ENCODE measurements at regions not wholly inside any gene's neighbourhood (a gene's known extent, or its start where the extent isn't known, plus 50 kb on each side); places are given as distances from the start of the nearest gene placed in this dataset.

GRCh38 chr7:131839967-131840690 is 283.7 kb upstream of the PODXL start:
- peaks cover 0 to 14% (median 0%) of the 10 kb centered on the region in 3 donors for H3K4me1 ChIP-seq
- no peak overlapping the region for H3K27ac ChIP-seq
- no peaks in the 10 kb centered on the region for H3K36me3 ChIP-seq
- no peaks in the 10 kb centered on the region for H3K9me3 ChIP-seq
- 62 to 79% methylated on average over 4 of the region's 4 CpGs for WGBS, 2 donors (ENCODE audit: low coverage in 1 of 2)
- no peaks in the 10 kb centered on the region for H3K27me3 ChIP-seq
- TF ChIP-seq POLR2A (IDR thresholded peaks at IDR 0.05) (no peak), POLR2AphosphoS5 (IDR thresholded peaks at IDR 0.05) (no peak), CTCF (IDR thresholded peaks at IDR 0.05) (no peak), EP300 (IDR thresholded peaks at IDR 0.05) (no peak)
- ATAC-seq = no peak
- no peak overlapping the region for H3K4me3 ChIP-seq

- H3K27me3 ChIP-seq = no peaks in the 10 kb centered on the region
- no peak for ATAC-seq
- H3K9me3 ChIP-seq = no peaks in the 10 kb centered on the region
- no peaks in the 10 kb centered on the region for H3K4me1 ChIP-seq
- H3K36me3 ChIP-seq = no peaks in the 10 kb centered on the region
- TF ChIP-seq CTCF (IDR thresholded peaks at IDR 0.05) = no peak
- TF ChIP-seq POLR2A (IDR thresholded peaks at IDR 0.05) = no peak
- no peak for TF ChIP-seq EP300 (IDR thresholded peaks at IDR 0.05)
- TF ChIP-seq POLR2AphosphoS5 (IDR thresholded peaks at IDR 0.05) = no peak
- no peak overlapping the region for H3K27ac ChIP-seq
- H3K4me3 ChIP-seq = no peak overlapping the region
- WGBS, 2 donors (ENCODE audit: low coverage in 1 of 2) = 43 to 92% methylated on average over 2 of the region's 2 CpGs
Observed at GRCh38 chr7:131836733-131837132, 280.3 kb upstream of the PODXL start.

GRCh38 chr7:131835141-131835540 is 278.7 kb upstream of the PODXL start:
- H3K4me1 ChIP-seq = peaks cover 0 to 4% (median 0%) of the 10 kb centered on the region in 3 donors
- no peaks in the 10 kb centered on the region for H3K36me3 ChIP-seq
- H3K27ac ChIP-seq = no peak overlapping the region
- no peaks in the 10 kb centered on the region for H3K9me3 ChIP-seq
- WGBS, 2 donors (ENCODE audit: low coverage in 1 of 2) = 77 to 85% methylated on average over 2 to 3 of the region's 3 CpGs
- H3K27me3 ChIP-seq = peaks cover under 1% of the 10 kb centered on the region
- no peak for ATAC-seq
- TF ChIP-seq POLR2A (IDR thresholded peaks at IDR 0.05) (no peak), EP300 (IDR thresholded peaks at IDR 0.05) (no peak), POLR2AphosphoS5 (IDR thresholded peaks at IDR 0.05) (no peak), CTCF (IDR thresholded peaks at IDR 0.05) (no peak)
- H3K4me3 ChIP-seq = no peak overlapping the region

- 65 to 78% methylated on average over 6 to 9 of the region's 11 CpGs for WGBS, 2 donors (ENCODE audit: low coverage in 1 of 2)
- Histone ChIP-seq H3K27ac (no peak overlapping the region), H3K9me3 (peaks cover 0 to 6% (median 0%) of the 10 kb centered on the region in 3 donors), H3K4me1 (peaks cover 0 to 23% (median 7%) of the 10 kb centered on the region in 3 donors), H3K36me3 (no peaks in the 10 kb centered on the region), H3K27me3 (peaks cover 4% of the 10 kb centered on the region), H3K4me3 (no peak overlapping the region)
- TF ChIP-seq POLR2A (IDR thresholded peaks at IDR 0.05) (no peak), EP300 (IDR thresholded peaks at IDR 0.05) (no peak), CTCF (IDR thresholded peaks at IDR 0.05) (no peak), POLR2AphosphoS5 (IDR thresholded peaks at IDR 0.05) (no peak)
- ATAC-seq = no peak
Observed at GRCh38 chr7:131830681-131831080, 274.3 kb upstream of the PODXL start.

GRCh38 chr7:131829947-131830558 is 273.6 kb upstream of the PODXL start:
- 34 to 92% methylated on average over 2 to 6 of the region's 18 CpGs for WGBS, 2 donors (ENCODE audit: low coverage in 1 of 2)
- H3K36me3 ChIP-seq = no peaks in the 10 kb centered on the region
- no peak overlapping the region for H3K27ac ChIP-seq
- peaks cover 4% of the 10 kb centered on the region for H3K27me3 ChIP-seq
- peaks cover 0 to 23% (median 7%) of the 10 kb centered on the region in 3 donors for H3K4me1 ChIP-seq
- no peak for ATAC-seq
- peaks cover 0 to 6% (median 0%) of the 10 kb centered on the region in 3 donors for H3K9me3 ChIP-seq
- TF ChIP-seq EP300 (IDR thresholded peaks at IDR 0.05) = no peak
- TF ChIP-seq POLR2AphosphoS5 (IDR thresholded peaks at IDR 0.05) = no peak
- no peak for TF ChIP-seq POLR2A (IDR thresholded peaks at IDR 0.05)
- no peak for TF ChIP-seq CTCF (IDR thresholded peaks at IDR 0.05)
- no peak overlapping the region for H3K4me3 ChIP-seq

All from gastroesophageal sphincter (tissue), 4 donors.